Activated naive CD8-positive, alpha-beta T cell treated with anti-CD3 and anti-CD28 coated beads, Interleukin-2, amount 50 U/mL, for 24 hours (primary cell): ENCODE measurements at regions not wholly inside any gene's neighbourhood (a gene's known extent, or its start where the extent isn't known, plus 50 kb on each side); places are given as distances from the start of the nearest gene placed in this dataset.

Experiments
- ATAC-seq: fragments of 150-1000 bp; cut with Tn5 transposase; one replicate; pipeline ENCODE4 v1.10.0; 2021
- DNase-seq: peaks from one replicate; pipeline ENCODE4 v3.0.0; 2021
- H3K27ac Mint-ChIP-seq: one replicate; pipeline ENCODE4 v1.8.0; 2021; ENCODE audit warnings: mild to moderate bottlenecking, mixed read lengths
- H3K27me3 Mint-ChIP-seq: one replicate; pipeline ENCODE4 v1.8.0; 2021; ENCODE audit warnings: mixed read lengths
- H3K36me3 Mint-ChIP-seq: one replicate; pipeline ENCODE4 v1.8.0; 2021; ENCODE audit warnings: low read depth, mixed read lengths
- H3K4me1 Mint-ChIP-seq: one replicate; pipeline ENCODE4 v1.8.0; 2021; ENCODE audit warnings: mixed read lengths
- H3K4me3 Mint-ChIP-seq: one replicate; pipeline ENCODE4 v1.8.0; 2021; ENCODE audit warnings: mild to moderate bottlenecking, moderate library complexity, mixed read lengths
- H3K9me3 Mint-ChIP-seq: one replicate; pipeline ENCODE4 v1.8.0; 2021; ENCODE audit warnings: mixed read lengths

DNA sequence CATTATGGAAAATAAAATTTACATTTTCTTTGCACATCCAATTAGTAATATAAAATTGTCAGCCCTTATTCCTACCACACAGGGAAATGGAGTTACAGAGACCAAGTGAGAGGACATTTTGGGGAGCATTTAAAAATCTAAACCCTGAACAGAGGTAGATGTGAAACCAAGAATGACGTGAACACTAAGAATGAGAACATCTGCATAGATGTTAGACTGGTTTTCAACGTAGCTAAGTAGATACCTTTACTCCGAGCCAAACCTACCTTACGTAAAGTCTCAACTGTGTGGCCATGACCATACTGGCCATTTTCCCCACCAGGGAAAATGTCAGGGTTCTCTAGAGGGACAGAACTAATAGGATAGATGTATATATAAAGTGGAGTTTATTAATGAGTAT is 51.4 kb upstream of the THBS1 start:
- H3K27ac Mint-ChIP-seq = no peak overlapping the region
- no peaks in the 10 kb centered on the region for H3K36me3 Mint-ChIP-seq
- H3K4me3 Mint-ChIP-seq = no peak overlapping the region
- no peak for DNase-seq
- H3K9me3 Mint-ChIP-seq = no peaks in the 10 kb centered on the region
- H3K4me1 Mint-ChIP-seq = no peaks in the 10 kb centered on the region
- ATAC-seq = no peak
- H3K27me3 Mint-ChIP-seq = peaks cover 2% of the 10 kb centered on the region

DNA sequence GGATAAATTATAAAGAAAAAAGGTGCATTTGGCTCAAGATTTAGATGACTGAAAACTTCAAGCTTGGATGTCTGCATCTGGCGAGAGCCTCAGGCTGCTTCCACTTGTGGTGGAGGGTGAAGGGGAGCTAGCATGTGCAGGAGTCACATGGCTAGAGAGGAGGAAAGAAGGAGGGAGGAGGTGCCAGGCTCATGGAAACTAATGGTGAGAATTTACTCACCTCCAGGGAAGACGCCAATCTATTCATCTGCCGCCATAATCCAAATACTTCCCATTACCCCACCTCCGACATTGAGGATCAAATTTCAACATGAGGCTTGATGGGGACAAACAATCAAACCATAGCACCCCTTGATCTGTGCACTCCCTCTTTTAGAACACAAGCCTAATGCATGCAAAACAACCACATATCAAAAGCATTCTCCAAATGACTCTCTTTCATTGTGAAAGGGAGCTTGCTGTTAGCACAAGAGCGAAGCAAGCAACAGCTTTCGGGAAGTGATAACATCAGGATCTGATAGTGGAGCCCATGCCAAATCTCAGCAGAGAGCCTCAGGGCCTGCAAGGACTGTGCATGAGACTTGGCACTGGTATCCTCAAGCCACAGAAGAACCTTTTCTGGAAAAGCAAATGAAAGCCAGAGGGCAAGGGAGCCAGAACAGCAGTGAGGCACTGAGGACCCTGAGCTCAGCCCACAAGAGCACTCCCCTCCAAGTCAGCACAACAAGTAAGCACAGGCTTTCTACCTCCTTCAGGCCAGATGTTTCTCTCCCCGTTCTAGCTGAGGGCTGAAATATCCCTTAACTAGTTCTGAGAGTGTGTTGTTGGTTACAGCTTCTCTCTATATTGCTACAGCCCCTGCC is 50.2 kb upstream of the THBS1 start:
- Mint-ChIP-seq H3K4me3 (no peak overlapping the region), H3K27ac (no peak overlapping the region), H3K9me3 (no peaks in the 10 kb centered on the region), H3K27me3 (peaks cover 2% of the 10 kb centered on the region), H3K36me3 (no peaks in the 10 kb centered on the region), H3K4me1 (no peaks in the 10 kb centered on the region)
- DNase-seq = no peak
- ATAC-seq = no peak
